H1 (cell line): ENCODE measurements at regions not wholly inside any gene's neighbourhood (a gene's known extent, or its start where the extent isn't known, plus 50 kb on each side); places are given as distances from the start of the nearest gene placed in this dataset.

ENCODE experiments used
- SP1 ChIP-seq: IDR thresholded peaks from 2 replicates; pipeline ENCODE4 v1.6.1; 2011; ENCODE audit warnings: low read depth, low read length
- SUZ12 ChIP-seq: fragments of 200-600 bp; sonication (generic); IDR thresholded peaks from 2 replicates; pipeline ENCODE4 v1.6.1; 2012; ENCODE audit warnings: mild to moderate bottlenecking, inconsistent platforms, low read length, moderate library complexity, mixed read lengths
- TCF12 ChIP-seq: IDR thresholded peaks from 2 replicates; pipeline ENCODE4 v1.6.1; 2011; ENCODE audit warnings: low read depth, mild to moderate bottlenecking, low read length
- TF ChIP-seq, protein P1 (sequence below): IDR thresholded peaks from 2 replicates; pipeline ENCODE4 v1.6.1; 2012; ENCODE audit warnings: low read length, inconsistent platforms

GRCh38 chr4:103374306-103374705 lies 176.2 kb upstream of the CENPE start (continued):
- TF ChIP-seq, protein P1, sequence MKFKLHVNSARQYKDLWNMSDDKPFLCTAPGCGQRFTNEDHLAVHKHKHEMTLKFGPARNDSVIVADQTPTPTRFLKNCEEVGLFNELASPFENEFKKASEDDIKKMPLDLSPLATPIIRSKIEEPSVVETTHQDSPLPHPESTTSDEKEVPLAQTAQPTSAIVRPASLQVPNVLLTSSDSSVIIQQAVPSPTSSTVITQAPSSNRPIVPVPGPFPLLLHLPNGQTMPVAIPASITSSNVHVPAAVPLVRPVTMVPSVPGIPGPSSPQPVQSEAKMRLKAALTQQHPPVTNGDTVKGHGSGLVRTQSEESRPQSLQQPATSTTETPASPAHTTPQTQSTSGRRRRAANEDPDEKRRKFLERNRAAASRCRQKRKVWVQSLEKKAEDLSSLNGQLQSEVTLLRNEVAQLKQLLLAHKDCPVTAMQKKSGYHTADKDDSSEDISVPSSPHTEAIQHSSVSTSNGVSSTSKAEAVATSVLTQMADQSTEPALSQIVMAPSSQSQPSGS: no peak
- TF ChIP-seq SP1: no peak
- TF ChIP-seq TCF12: no peak
- TF ChIP-seq SUZ12: no peak
